IMR-90 (cell line): ENCODE measurements at regions not wholly inside any gene's neighbourhood (a gene's known extent, or its start where the extent isn't known, plus 50 kb on each side); places are given as distances from the start of the nearest gene placed in this dataset.

Source experiments
- ATAC-seq: fragments of 200-7000 bp; cut with Tn5 transposase; 2 replicates; pipeline ENCODE4 v1.9.1; 2020; ENCODE audit warnings: low read depth, mild to moderate bottlenecking, moderate library complexity
- BruUV-seq: library from RNA; stranded (reverse); fragments of 400-500 nt; replicated peaks from 2 replicates; lab custom pipeline; 2021; lab: Mats Ljungman, UMichigan
- CTCF ChIA-PET: fragments of 300-600 bp; formaldehyde crosslinking; extraction: SDS; loops from one replicate; lab custom pipeline; 2021; ENCODE audit warnings: antibody characterized with exemption; lab: Yijun Ruan, JAX
- POLR2A ChIA-PET: fragments of 300-600 bp; sonication (Branson Sonifier 250); formaldehyde crosslinking; loops from one replicate; lab custom pipeline; 2022; ENCODE audit warnings: antibody characterized with exemption; ENCODE audit not compliant: unreplicated experiment; lab: Charles Lee
- DNase-seq: peaks from one replicate; pipeline ENCODE4 v3.0.0; 2013
- H2AFZ ChIP-seq: replicated peaks from 2 replicates; pipeline ENCODE3; 2013; ENCODE audit warnings: low read length, mild to moderate bottlenecking; ENCODE audit not compliant: poor library complexity
- H2AK5ac ChIP-seq: 2 replicates; pipeline ENCODE4 v1.6.1; 2013; ENCODE audit warnings: low read depth, low read length, inconsistent platforms
- H2AK9ac ChIP-seq: replicated peaks from 2 replicates; pipeline ENCODE3; 2013; ENCODE audit warnings: mild to moderate bottlenecking, low read depth, low read length, moderate library complexity; ENCODE audit not compliant: poor library complexity
- H2BK120ac ChIP-seq: 2 replicates; pipeline ENCODE4 v1.6.1; 2013; ENCODE audit warnings: low read depth, low read length, inconsistent platforms
- H2BK15ac ChIP-seq: 3 replicates; pipeline ENCODE4 v1.6.1; 2013; ENCODE audit warnings: low read depth, low read length, inconsistent platforms
- H2BK20ac ChIP-seq: 2 replicates; pipeline ENCODE4 v1.6.1; 2013; ENCODE audit warnings: low read depth, mild to moderate bottlenecking, inconsistent platforms, low read length, moderate library complexity
- H2BK5ac ChIP-seq: 2 replicates; pipeline ENCODE4 v1.6.1; 2013; ENCODE audit warnings: mild to moderate bottlenecking, low read depth, low read length, inconsistent platforms; ENCODE audit not compliant: poor library complexity, severe bottlenecking
- H3K14ac ChIP-seq: replicated peaks from 2 replicates; pipeline ENCODE4 v1.6.1; 2013; ENCODE audit warnings: low read depth, low read length, inconsistent platforms
- H3K18ac ChIP-seq: 2 replicates; pipeline ENCODE4 v1.6.1; 2013; ENCODE audit warnings: low read depth, low read length, control low read depth
- H3K23ac ChIP-seq: 2 replicates; pipeline ENCODE4 v1.6.1; 2013; ENCODE audit warnings: low read depth, low read length, inconsistent platforms
- H3K27ac ChIP-seq: 2 replicates; pipeline ENCODE4 v1.5.1; 2013; ENCODE audit warnings: mild to moderate bottlenecking, control low read depth, low read length; ENCODE audit not compliant: insufficient read depth
- H3K27me3 ChIP-seq: 2 replicates; pipeline ENCODE4 v1.6.1; 2013; ENCODE audit warnings: low read length; ENCODE audit not compliant: control insufficient read depth, insufficient read depth
- H3K36me3 ChIP-seq: 2 replicates; pipeline ENCODE4 v1.6.1; 2013; ENCODE audit warnings: low read length, mixed read lengths; ENCODE audit not compliant: control insufficient read depth, insufficient read depth
- H3K4ac ChIP-seq: 2 replicates; pipeline ENCODE4 v1.6.1; 2013; ENCODE audit warnings: low read depth, low read length, inconsistent platforms
- H3K4me1 ChIP-seq: 2 replicates; pipeline ENCODE4 v1.6.1; 2013; ENCODE audit warnings: low read length, mixed read lengths; ENCODE audit not compliant: control insufficient read depth, insufficient read depth
- H3K4me2 ChIP-seq: 2 replicates; pipeline ENCODE4 v1.6.1; 2013; ENCODE audit warnings: low read depth, mild to moderate bottlenecking, control low read depth, low read length, moderate library complexity
- H3K4me3 ChIP-seq: 2 replicates; pipeline ENCODE4 v1.5.1; 2013; ENCODE audit warnings: low read depth, mild to moderate bottlenecking, control low read depth, low read length, moderate library complexity; ENCODE audit not compliant: insufficient read depth
- H3K56ac ChIP-seq: 2 replicates; pipeline ENCODE4 v1.6.1; 2013; ENCODE audit warnings: low read length, inconsistent platforms; ENCODE audit not compliant: insufficient read depth; ENCODE audit errors: extremely low read depth
- H3K79me1 ChIP-seq, 2 experiments: 2 replicates each; pipeline ENCODE4 v1.6.1; 2013; ENCODE audit warnings: low read length in 2 of 2, inconsistent platforms in 1 of 2, low read depth in 1 of 2
- H3K9ac ChIP-seq: 2 replicates; pipeline ENCODE4 v1.6.1; 2013; ENCODE audit warnings: low read depth, low read length, control low read depth
- H3K9me1 ChIP-seq: 2 replicates; pipeline ENCODE4 v1.6.1; 2013; ENCODE audit warnings: low read length, inconsistent platforms; ENCODE audit not compliant: insufficient read depth
- H3K9me3 ChIP-seq: 2 replicates; pipeline ENCODE4 v1.6.1; 2013; ENCODE audit warnings: low read length; ENCODE audit not compliant: control insufficient read depth, insufficient read depth
- H4K20me1 ChIP-seq: 2 replicates; pipeline ENCODE4 v1.6.1; 2013; ENCODE audit warnings: low read length, inconsistent platforms; ENCODE audit not compliant: insufficient read depth
- H4K5ac ChIP-seq: 2 replicates; pipeline ENCODE4 v1.6.1; 2013; ENCODE audit warnings: mild to moderate bottlenecking, low read depth, low read length, control low read depth
- H4K8ac ChIP-seq, 2 experiments: 2 replicates each; pipeline ENCODE4 v1.6.1; 2013; ENCODE audit warnings: low read depth in 2 of 2, low read length in 2 of 2, control low read depth in 1 of 2, inconsistent platforms in 1 of 2
- H4K91ac ChIP-seq: 2 replicates; pipeline ENCODE4 v1.6.1; 2013; ENCODE audit warnings: low read depth, low read length, inconsistent platforms; ENCODE audit not compliant: insufficient read depth
- ELK1 ChIP-seq: fragments of 150-350 bp; IDR thresholded peaks from 2 replicates; pipeline ENCODE4 v1.6.1; 2016; ENCODE audit warnings: low read depth, mild to moderate bottlenecking, low read length, moderate library complexity, borderline replicate concordance
- MAFK ChIP-seq: IDR thresholded peaks from 2 replicates; pipeline ENCODE4 v1.6.1; 2012; ENCODE audit warnings: low read depth, low read length, improper control_type of control experiment
- MAZ ChIP-seq: IDR thresholded peaks from 2 replicates; pipeline ENCODE4 v1.6.1; 2012; ENCODE audit warnings: low read depth, mild to moderate bottlenecking, low read length, improper control_type of control experiment, moderate library complexity, borderline replicate concordance
- MXI1 ChIP-seq: IDR thresholded peaks from 2 replicates; pipeline ENCODE4 v1.6.1; 2012; ENCODE audit warnings: low read depth, mild to moderate bottlenecking, low read length, moderate library complexity, borderline replicate concordance
- NFE2L2 ChIP-seq: fragments of 150-350 bp; IDR thresholded peaks from 2 replicates; pipeline ENCODE4 v1.6.1; 2016; ENCODE audit warnings: low read depth, mild to moderate bottlenecking, low read length
- RAD21 ChIP-seq: IDR thresholded peaks from 2 replicates; pipeline ENCODE4 v1.6.1; 2012; ENCODE audit warnings: low read length, improper control_type of control experiment
- RFX5 ChIP-seq: IDR thresholded peaks from 2 replicates; pipeline ENCODE4 v1.8.0; 2012; ENCODE audit warnings: low read depth, mild to moderate bottlenecking, low read length, moderate library complexity
- SMC3 ChIP-seq: fragments of 150-350 bp; IDR thresholded peaks from 2 replicates; pipeline ENCODE4 v1.6.1; 2016; ENCODE audit warnings: low read depth, mild to moderate bottlenecking, antibody characterized with exemption, low read length, moderate library complexity
- USF2 ChIP-seq: fragments of 150-350 bp; IDR thresholded peaks from 2 replicates; pipeline ENCODE4 v1.6.1; 2017; ENCODE audit warnings: mild to moderate bottlenecking, antibody characterized with exemption, low read length, low read depth
- WGBS, 2 experiments: methylation state at CpG; one replicate each; pipeline versions ENCODE4 v1.1.5 to v1.1.7; 2013; ENCODE audit warnings: missing lambda C conversion rate in 2 of 2; ENCODE audit not compliant: insufficient read length in 1 of 2; ENCODE audit errors: extremely low coverage in 2 of 2; 5-methylcytosine and 5-hydroxymethylcytosine counted together
- dilution Hi-C: fragments of 300-500 bp; cut with HindIII; formaldehyde crosslinking; loops from one replicate; pipeline ENCODE4 v1.14.3; 2018; ENCODE audit warnings: low sequenced_read_pairs; ENCODE audit not compliant: unreplicated experiment
- in situ Hi-C: fragments of 300-500 bp; cut with MboI; formaldehyde crosslinking; loops from 3 replicates; pipeline ENCODE4 v1.14.3; 2019; ENCODE audit warnings: low sequenced_read_pairs, inconsistent platforms, mixed read lengths
- intact Hi-C: fragments of 100-400 bp; cut with micrococcal nuclease; formaldehyde crosslinking; loops from 2 replicates; pipeline ENCODE4 v1.10.0; 2022
- TF ChIP-seq, protein P1 (sequence below): conservative IDR thresholded peaks from 2 replicates; pipeline ENCODE4 v1.5.1; 2012; ENCODE audit warnings: mild to moderate bottlenecking, low read depth, low read length, improper control_type of control experiment

- in situ Hi-C loops: no loop called here
- H3K4ac ChIP-seq: no peak overlapping the region
These were observed 144.2 kb downstream of the GADD45G start for GRCh38 chr9:89748831-89749499.

More at GRCh38 chr9:89748831-89749499, 144.2 kb downstream of the GADD45G start:
- no peak overlapping the region for H4K8ac ChIP-seq
- dilution Hi-C loops (no loop called here), intact Hi-C loops (no loop called here)
- no peak for DNase-seq
- H3K9me3 ChIP-seq: peaks cover 2% of the 10 kb centered on the region; the same call in 1 of the 2 replicates
- no peak overlapping the region for H3K27ac ChIP-seq
- H3K4me2 ChIP-seq: no peak overlapping the region
- ChIA-PET CTCF (no interaction called here), POLR2A (no interaction called here)
- no peak overlapping the region for H2BK15ac ChIP-seq
- no peak overlapping the region for H2BK120ac ChIP-seq
- H2AFZ ChIP-seq: no peak overlapping the region
- no peak for TF ChIP-seq MAZ
- no peak for TF ChIP-seq MAFK
- no peak for TF ChIP-seq MXI1
- TF ChIP-seq RFX5: no peak
- TF ChIP-seq ELK1: no peak
- TF ChIP-seq, protein P1, sequence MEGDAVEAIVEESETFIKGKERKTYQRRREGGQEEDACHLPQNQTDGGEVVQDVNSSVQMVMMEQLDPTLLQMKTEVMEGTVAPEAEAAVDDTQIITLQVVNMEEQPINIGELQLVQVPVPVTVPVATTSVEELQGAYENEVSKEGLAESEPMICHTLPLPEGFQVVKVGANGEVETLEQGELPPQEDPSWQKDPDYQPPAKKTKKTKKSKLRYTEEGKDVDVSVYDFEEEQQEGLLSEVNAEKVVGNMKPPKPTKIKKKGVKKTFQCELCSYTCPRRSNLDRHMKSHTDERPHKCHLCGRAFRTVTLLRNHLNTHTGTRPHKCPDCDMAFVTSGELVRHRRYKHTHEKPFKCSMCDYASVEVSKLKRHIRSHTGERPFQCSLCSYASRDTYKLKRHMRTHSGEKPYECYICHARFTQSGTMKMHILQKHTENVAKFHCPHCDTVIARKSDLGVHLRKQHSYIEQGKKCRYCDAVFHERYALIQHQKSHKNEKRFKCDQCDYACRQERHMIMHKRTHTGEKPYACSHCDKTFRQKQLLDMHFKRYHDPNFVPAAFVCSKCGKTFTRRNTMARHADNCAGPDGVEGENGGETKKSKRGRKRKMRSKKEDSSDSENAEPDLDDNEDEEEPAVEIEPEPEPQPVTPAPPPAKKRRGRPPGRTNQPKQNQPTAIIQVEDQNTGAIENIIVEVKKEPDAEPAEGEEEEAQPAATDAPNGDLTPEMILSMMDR: no peak
- no peak for TF ChIP-seq NFE2L2
- no peak for TF ChIP-seq RAD21
- TF ChIP-seq SMC3: no peak
- no peak for TF ChIP-seq USF2
- H3K79me1 ChIP-seq: no peaks in the 10 kb centered on the region
- H2BK5ac ChIP-seq: no peak overlapping the region
- no peak overlapping the region for H3K18ac ChIP-seq
- H2BK20ac ChIP-seq: no peak overlapping the region
- no peaks in the 10 kb centered on the region for H3K36me3 ChIP-seq
- no peak overlapping the region for H4K5ac ChIP-seq
- ATAC-seq: no peak
- H3K4me3 ChIP-seq: no peak overlapping the region
- H3K27me3 ChIP-seq: no peaks in the 10 kb centered on the region; the same call in 1 of the 2 replicates
- H3K9ac ChIP-seq: no peak overlapping the region
- H4K20me1 ChIP-seq: no peaks in the 10 kb centered on the region
- no peak overlapping the region for H4K91ac ChIP-seq
- H3K56ac ChIP-seq: no peak overlapping the region
- H3K9me1 ChIP-seq: no peaks in the 10 kb centered on the region
- no peaks in the 10 kb centered on the region for H3K4me1 ChIP-seq
- no peak overlapping the region for H3K14ac ChIP-seq
- H2AK5ac ChIP-seq: no peak overlapping the region
- BruUV-seq: no TSS peak
- H2AK9ac ChIP-seq: no peak overlapping the region
- WGBS, 2 experiments: 80% methylated on average over 1 of the region's 6 CpGs; no CpG with 5 or more reads in 1 of the 2 experiments
- no peak overlapping the region for H3K23ac ChIP-seq
